Transverse colon (tissue), 4 donors: ENCODE measurements at regions not wholly inside any gene's neighbourhood (a gene's known extent, or its start where the extent isn't known, plus 50 kb on each side); places are given as distances from the start of the nearest gene placed in this dataset.

Experiments
- CTCF ChIP-seq, 5 experiments: fragments of 200-600 bp in 3 of 5; fragments of 450-650 bp in 2 of 5; sonication (generic) in 3 of 5; IDR thresholded peaks; 1 replicate in 2 of 5; 2 replicates in 3 of 5; pipeline ENCODE4 v1.5.1; 2016 to 2017; ENCODE audit warnings: antibody characterized with exemption in 5 of 5, inconsistent platforms in 3 of 5, mild to moderate bottlenecking in 2 of 5, moderate library complexity in 1 of 5
- POLR2AphosphoS5 ChIP-seq, 3 donors: sonication (generic); formaldehyde crosslinking; IDR thresholded peaks; one replicate each; pipeline ENCODE4 v1.6.1; 2016; ENCODE audit warnings: antibody characterized with exemption in 3 of 3

- TF ChIP-seq CTCF (IDR thresholded peaks at IDR 0.05) = no peak
- TF ChIP-seq POLR2AphosphoS5 (IDR thresholded peaks at IDR 0.05) = no peak
Measured at GRCh38 chr22:47563406-47564157, 801.1 kb downstream of the TBC1D22A start.
